Endodermal cell (in vitro differentiated cells): ENCODE measurements at regions not wholly inside any gene's neighbourhood (a gene's known extent, or its start where the extent isn't known, plus 50 kb on each side); places are given as distances from the start of the nearest gene placed in this dataset.

Source experiments
- DNase-seq: peaks from one replicate; pipeline ENCODE4 v3.0.0-alpha.2; 2017
- H3K27ac ChIP-seq: 2 replicates; pipeline ENCODE4 v1.5.1; 2013; ENCODE audit warnings: mild to moderate bottlenecking, low read depth, low read length, moderate library complexity
- H3K27me3 ChIP-seq: 2 replicates; pipeline ENCODE4 v1.6.1; 2013; ENCODE audit warnings: mild to moderate bottlenecking, low read length, moderate library complexity; ENCODE audit not compliant: insufficient read depth, control insufficient read depth, poor library complexity, severe bottlenecking
- H3K36me3 ChIP-seq: 2 replicates; pipeline ENCODE4 v1.7.0; 2013; ENCODE audit warnings: mild to moderate bottlenecking, low read length, moderate library complexity; ENCODE audit not compliant: control insufficient read depth, insufficient read depth
- H3K4me1 ChIP-seq: one replicate; pipeline ENCODE4 v1.7.0; 2013; ENCODE audit warnings: low read length; ENCODE audit not compliant: control insufficient read depth, insufficient read depth
- H3K4me3 ChIP-seq: 2 replicates; pipeline ENCODE4 v1.5.1; 2013; ENCODE audit warnings: mild to moderate bottlenecking, low read length, moderate library complexity
- H3K9ac ChIP-seq: 2 replicates; pipeline ENCODE4 v1.6.1; 2013; ENCODE audit warnings: mild to moderate bottlenecking, low read length, moderate library complexity; ENCODE audit not compliant: poor library complexity, severe bottlenecking; ENCODE audit errors: extremely low read depth
- H3K9me3 ChIP-seq: 2 replicates; pipeline ENCODE4 v1.6.1; 2013; ENCODE audit warnings: mild to moderate bottlenecking, low read length, moderate library complexity; ENCODE audit not compliant: control insufficient read depth
- H3K27ac Mint-ChIP-seq: 2 replicates; pipeline ENCODE4 v1.8.0; 2020; ENCODE audit warnings: mixed read lengths
- H3K27me3 Mint-ChIP-seq: 2 replicates; pipeline ENCODE4 v1.8.0; 2021; ENCODE audit warnings: mild to moderate bottlenecking, mixed read lengths; ENCODE audit not compliant: insufficient read depth
- H3K36me3 Mint-ChIP-seq: 2 replicates; pipeline ENCODE4 v1.8.0; 2020; ENCODE audit warnings: low read depth, mixed read lengths
- H3K4me1 Mint-ChIP-seq: 2 replicates; pipeline ENCODE4 v1.8.0; 2020; ENCODE audit warnings: mixed read lengths
- H3K4me3 Mint-ChIP-seq: 2 replicates; pipeline ENCODE4 v1.8.0; 2020; ENCODE audit warnings: mild to moderate bottlenecking, moderate library complexity, mixed read lengths
- H3K9me3 Mint-ChIP-seq: 2 replicates; pipeline ENCODE4 v1.8.0; 2020; ENCODE audit warnings: mild to moderate bottlenecking, mixed read lengths
- WGBS, 2 experiments: methylation state at CpG; one replicate each; pipeline versions ENCODE4 v1.1.5 to v1.1.7; 2013; ENCODE audit warnings: missing lambda C conversion rate in 2 of 2, mixed read lengths in 1 of 2; ENCODE audit not compliant: insufficient coverage in 1 of 2, insufficient read length in 1 of 2; 5-methylcytosine and 5-hydroxymethylcytosine counted together
- TF ChIP-seq, protein P1 (sequence below): fragments of 200-600 bp; sonication (generic); conservative IDR thresholded peaks from 2 replicates; pipeline ENCODE4 v1.5.0; 2021; ENCODE audit warnings: antibody characterized with exemption, mild to moderate bottlenecking

DNA sequence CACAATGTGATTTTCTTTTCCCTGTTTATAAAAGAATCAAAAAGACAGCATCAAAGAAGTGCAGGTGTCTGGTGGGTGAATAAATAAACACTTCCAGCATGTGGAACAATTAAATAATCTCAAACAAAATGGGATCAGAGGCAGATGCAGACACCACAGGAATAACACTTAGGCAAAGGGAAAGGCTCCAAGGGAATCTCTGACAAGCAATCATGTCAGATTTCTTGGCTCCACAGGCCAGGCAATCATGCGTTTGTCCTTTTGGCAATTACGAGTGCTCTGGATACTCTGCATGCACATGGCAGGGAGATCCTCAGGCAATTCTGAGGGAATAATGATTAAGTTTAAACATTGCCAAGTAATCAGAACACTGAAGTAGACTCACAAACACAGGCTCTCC lies 403.5 kb upstream of the LUZP2 start:
- DNase-seq: no peak
- Histone ChIP-seq H3K9ac (no peak overlapping the region), H3K9me3 (no peaks in the 10 kb centered on the region), H3K4me3 (no peak overlapping the region), H3K27ac (no peak overlapping the region), H3K27me3 (no peaks in the 10 kb centered on the region), H3K36me3 (no peaks in the 10 kb centered on the region), H3K4me1 (peaks cover 3% of the 10 kb centered on the region)
- H3K36me3 Mint-ChIP-seq: no peaks in the 10 kb centered on the region
- WGBS, 2 experiments: 87 to 93% methylated on average over 2 of the region's 2 CpGs
- no peaks in the 10 kb centered on the region for H3K9me3 Mint-ChIP-seq
- peaks cover 4% of the 10 kb centered on the region for H3K4me1 Mint-ChIP-seq
- H3K4me3 Mint-ChIP-seq: no peak overlapping the region
- no peak overlapping the region for H3K27ac Mint-ChIP-seq
- TF ChIP-seq, protein P1, sequence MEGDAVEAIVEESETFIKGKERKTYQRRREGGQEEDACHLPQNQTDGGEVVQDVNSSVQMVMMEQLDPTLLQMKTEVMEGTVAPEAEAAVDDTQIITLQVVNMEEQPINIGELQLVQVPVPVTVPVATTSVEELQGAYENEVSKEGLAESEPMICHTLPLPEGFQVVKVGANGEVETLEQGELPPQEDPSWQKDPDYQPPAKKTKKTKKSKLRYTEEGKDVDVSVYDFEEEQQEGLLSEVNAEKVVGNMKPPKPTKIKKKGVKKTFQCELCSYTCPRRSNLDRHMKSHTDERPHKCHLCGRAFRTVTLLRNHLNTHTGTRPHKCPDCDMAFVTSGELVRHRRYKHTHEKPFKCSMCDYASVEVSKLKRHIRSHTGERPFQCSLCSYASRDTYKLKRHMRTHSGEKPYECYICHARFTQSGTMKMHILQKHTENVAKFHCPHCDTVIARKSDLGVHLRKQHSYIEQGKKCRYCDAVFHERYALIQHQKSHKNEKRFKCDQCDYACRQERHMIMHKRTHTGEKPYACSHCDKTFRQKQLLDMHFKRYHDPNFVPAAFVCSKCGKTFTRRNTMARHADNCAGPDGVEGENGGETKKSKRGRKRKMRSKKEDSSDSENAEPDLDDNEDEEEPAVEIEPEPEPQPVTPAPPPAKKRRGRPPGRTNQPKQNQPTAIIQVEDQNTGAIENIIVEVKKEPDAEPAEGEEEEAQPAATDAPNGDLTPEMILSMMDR: no peak
- H3K27me3 Mint-ChIP-seq: no peaks in the 10 kb centered on the region

DNA sequence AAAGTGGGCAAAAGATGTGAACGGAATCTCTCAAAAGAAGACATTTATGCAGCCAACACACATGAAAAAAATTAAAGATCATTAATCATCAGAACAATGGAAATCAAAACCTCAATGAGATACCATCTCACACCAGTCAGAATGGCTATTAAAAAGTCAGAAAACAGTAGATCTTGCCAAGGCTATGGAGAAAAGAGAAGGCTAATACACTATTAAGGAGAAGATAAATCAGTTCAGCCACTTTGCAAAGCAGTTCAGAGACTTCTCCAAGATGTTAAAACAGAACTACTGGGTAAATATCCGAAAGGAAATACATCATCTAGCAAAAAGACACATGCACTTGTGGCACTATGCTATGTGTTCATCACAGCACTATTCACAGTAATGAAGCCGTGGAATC lies 388.2 kb upstream of the LUZP2 start:
- H3K27me3 Mint-ChIP-seq: no peaks in the 10 kb centered on the region
- TF ChIP-seq, protein P1: no peak
- no peak overlapping the region for H3K9ac ChIP-seq
- 94 to 95% methylated on average over 3 of the region's 3 CpGs for WGBS, 2 experiments
- DNase-seq: no peak
- H3K4me1 Mint-ChIP-seq: no peaks in the 10 kb centered on the region
- no peaks in the 10 kb centered on the region for H3K36me3 ChIP-seq
- H3K9me3 ChIP-seq: peaks cover 27% of the 10 kb centered on the region
- H3K4me1 ChIP-seq: no peaks in the 10 kb centered on the region
- H3K9me3 Mint-ChIP-seq: peaks cover 24% of the 10 kb centered on the region
- no peak overlapping the region for H3K4me3 Mint-ChIP-seq
- H3K36me3 Mint-ChIP-seq: peaks cover 3% of the 10 kb centered on the region
- no peak overlapping the region for H3K27ac ChIP-seq
- H3K27ac Mint-ChIP-seq: no peak overlapping the region
- H3K27me3 ChIP-seq: no peaks in the 10 kb centered on the region
- no peak overlapping the region for H3K4me3 ChIP-seq

DNA sequence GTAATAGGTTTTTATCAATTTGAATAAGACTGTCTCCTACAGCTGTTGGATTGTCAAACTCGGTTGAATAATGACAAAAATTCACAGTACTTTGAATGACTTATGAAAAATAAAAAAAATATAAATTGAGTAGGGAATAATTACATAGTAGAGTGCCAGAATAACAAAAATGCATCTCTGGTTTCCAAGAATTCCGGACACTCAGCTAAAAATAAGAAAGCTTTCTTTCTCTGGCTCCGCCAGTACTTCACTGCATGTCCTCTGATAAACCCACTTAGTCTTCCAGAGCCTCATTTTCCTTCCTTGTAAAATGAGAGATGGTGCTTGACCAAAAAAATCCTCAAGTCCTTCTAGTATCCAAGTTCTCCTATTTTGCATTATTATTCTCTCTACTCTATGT lies 374.6 kb upstream of the LUZP2 start:
- Mint-ChIP-seq H3K27me3 (no peaks in the 10 kb centered on the region), H3K36me3 (no peaks in the 10 kb centered on the region), H3K9me3 (no peaks in the 10 kb centered on the region), H3K4me1 (no peaks in the 10 kb centered on the region), H3K4me3 (no peak overlapping the region), H3K27ac (no peak overlapping the region)
- 98 to 100% methylated on average over 2 to 3 of the region's 3 CpGs for WGBS, 2 experiments
- Histone ChIP-seq H3K4me3 (no peak overlapping the region), H3K36me3 (no peaks in the 10 kb centered on the region), H3K4me1 (no peaks in the 10 kb centered on the region), H3K27me3 (no peaks in the 10 kb centered on the region), H3K9ac (no peak overlapping the region), H3K9me3 (no peaks in the 10 kb centered on the region), H3K27ac (no peak overlapping the region)
- TF ChIP-seq, protein P1: no peak
- DNase-seq: no peak
